NCI-H2029 (cell line): ENCODE measurements at regions not wholly inside any gene's neighbourhood (a gene's known extent, or its start where the extent isn't known, plus 50 kb on each side); places are given as distances from the start of the nearest gene placed in this dataset.
"Not testable (repeated sequence)": the region's sequence is repeated elsewhere in the genome, so short reads cannot be mapped to it uniquely, and the experiment has no call there.

Source experiments
- DNase-seq: peaks from one replicate; lab custom pipeline; 2025; lab: John Stamatoyannopoulos, UW

GRCh38 chr15:91414124-91414523 lies 314.1 kb downstream of the SV2B start:
- no peak for DNase-seq

DNA sequence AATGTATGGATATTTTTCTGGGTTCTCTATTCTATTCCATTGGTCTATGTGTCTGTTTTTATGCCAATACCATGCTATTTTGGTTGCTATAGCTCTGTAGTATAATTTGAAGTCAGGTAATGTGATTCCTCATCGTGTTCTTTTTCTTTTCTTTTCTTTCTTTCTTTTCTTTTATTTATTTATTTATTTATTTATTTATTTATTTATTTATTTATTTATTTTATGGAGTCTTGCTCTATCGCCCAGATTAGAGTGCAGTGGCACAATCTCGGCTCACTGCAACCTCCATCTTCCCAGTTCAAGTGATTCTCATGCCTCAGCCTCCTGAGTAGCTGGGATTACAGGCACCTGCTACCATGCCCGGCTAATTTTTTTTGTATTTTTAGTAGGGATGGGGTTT lies 315.2 kb downstream of the SV2B start:
- DNase-seq = not testable (repeated sequence)

GRCh38 chr15:91420689-91421088 lies 320.6 kb downstream of the SV2B start:
- no peak for DNase-seq

DNA sequence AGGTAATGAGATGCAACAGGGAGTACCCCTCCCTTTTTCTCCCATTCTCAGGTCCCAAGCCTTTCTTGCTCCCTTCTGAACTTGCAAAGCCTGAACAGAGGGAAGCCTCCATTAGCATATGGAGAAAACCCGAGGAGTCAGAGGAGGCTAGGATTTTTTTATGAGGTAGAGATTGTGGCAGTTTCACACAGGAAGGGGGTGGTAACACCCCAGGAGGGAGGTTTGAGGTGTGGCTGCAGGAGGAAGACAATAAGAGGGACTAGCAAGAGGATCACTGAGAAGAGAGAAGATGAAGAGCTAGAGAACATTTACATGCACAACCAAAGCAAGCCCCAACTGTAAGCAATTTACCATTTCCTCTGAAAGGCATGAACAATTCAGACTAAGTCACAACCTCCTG lies 322.7 kb downstream of the SV2B start:
- no peak for DNase-seq

DNA sequence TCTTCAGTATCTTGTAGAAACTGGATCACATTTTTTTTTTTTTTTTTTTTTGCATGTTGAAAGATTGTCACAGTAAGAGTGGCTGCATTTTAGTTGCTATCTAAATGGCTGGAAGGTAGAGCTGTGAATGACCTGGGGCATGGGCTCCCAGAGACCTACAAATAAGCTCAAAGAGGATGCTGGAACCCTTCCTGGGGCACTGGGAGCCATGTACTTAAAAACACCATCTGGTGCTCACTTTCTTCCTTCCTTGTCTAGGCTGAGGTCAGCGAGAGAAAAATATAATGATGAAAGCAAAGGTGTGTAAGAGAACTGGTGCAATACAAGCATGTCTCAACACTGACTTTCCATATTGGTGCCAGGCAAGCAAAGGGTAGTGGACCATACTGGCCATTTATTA lies 323.9 kb downstream of the SV2B start:
- DNase-seq = no peak

- DNase-seq = no peak
Measured at GRCh38 chr15:91426412-91426811, 326.4 kb downstream of the SV2B start.

DNA sequence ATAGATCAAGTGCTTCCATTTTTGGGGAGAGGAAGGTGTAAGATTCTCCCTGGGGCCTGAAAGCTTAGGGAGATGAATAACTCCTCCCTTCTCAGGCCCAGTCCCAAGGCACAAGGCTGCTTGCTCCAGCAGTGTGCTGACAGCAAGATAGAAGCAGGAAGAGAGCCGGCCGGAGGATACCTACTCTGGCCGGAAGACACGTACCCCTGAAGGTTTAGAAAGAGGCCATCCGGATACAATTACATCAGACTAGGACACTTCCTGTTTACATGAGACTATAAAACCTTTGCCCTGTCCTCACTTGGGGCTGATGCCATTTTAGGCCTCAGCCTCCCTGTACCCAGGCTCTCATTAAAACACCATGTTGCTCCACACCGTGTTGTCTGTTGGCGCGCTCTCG lies 329.9 kb downstream of the SV2B start:
- no peak for DNase-seq

DNA sequence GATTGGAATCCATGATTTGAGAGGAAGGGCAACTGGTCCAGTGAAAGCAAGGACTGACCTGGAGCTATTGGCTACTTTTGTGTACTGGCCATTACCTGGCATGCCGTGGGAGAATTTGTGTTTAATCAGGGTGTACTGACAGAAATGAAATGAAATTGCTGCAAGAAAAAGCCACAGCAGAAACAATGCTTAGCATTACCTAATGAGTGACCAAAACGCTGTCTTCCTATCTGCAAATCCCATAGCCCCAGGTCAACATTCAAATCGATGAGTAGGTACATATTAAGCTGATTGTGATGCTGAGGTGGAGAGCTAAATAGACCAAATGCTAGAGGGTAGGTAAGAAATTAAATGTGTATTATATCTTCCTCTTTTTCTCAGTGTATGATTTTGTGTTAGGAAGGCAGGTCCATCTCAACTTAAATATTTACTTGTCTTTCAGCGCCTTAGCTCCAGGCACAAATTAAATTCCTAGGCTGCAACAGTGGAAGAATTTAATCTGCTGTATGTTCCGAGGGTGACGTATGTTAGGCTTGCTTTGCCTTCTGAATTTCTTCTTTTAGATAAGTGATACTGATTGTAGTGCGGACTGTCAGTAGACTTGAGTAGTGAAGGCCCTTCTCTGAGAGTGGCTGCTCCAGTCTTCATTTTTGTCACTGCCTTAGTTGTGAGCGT lies 331.1 kb downstream of the SV2B start:
- DNase-seq = no peak

DNA sequence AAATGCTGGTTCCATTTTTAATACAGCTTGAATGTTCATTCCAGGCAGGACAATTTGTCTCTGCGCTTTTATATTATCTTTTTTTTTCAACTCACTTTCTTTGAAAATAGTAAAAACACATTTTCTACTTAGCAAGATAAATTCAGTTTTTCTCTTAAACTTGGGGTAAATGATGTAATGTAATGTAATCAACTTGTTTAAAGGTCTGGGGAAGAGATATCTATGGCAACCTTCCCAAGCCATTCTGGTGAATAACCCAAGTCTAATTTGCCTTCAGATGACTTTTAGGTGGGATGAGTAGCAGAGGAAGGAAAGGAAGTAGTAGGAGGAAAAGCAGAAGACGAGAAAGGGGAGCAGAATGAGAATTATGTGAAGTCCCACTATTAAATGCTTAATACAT lies 335.1 kb downstream of the SV2B start:
- no peak for DNase-seq

DNA sequence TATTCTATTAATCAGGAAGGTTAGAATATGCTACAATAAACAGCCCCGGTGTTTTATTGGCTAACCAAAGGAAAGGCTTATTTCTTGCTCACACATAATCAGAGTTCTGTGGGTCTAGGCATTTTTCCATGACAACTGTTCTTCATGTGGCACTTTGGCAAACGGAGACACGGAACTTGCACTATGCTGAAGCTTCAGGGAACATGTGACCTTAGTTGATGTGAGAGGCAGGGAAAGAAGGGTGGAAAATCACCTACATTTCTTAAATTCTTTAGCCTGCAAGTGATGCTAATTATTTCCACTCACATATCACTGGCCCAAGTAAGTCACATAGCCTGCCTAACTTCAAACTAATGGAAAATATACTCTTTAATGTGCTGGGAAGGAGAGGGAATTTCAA lies 344.6 kb downstream of the SV2B start:
- DNase-seq = no peak

DNA sequence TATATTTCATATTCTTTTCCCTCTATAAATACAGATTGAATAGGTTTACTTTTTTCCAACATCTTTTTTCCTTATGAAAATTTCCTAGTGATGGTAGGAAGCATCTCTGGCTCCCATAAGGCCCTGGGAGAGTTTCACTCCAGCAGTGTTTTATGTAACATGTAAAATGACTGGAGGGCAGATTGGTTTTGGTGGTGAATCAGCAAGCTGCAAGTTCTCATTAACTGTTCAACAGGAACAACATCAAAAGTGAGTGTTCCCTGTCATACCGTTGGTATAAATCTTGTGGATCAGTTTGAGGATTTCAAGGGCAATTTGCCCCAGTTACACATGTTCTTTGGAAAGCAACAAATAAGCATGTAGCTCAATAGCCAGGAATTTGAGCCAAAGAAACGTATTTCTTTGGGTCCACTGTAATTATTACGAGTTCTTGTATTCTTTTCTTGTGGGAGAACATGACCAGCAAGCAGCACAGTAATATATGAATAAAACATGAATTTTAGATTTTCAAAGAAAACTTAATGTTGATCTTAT lies 345.7 kb downstream of the SV2B start:
- no peak for DNase-seq

GRCh38 chr15:91447991-91448644 lies 348.1 kb downstream of the SV2B start:
- no peak for DNase-seq

DNA sequence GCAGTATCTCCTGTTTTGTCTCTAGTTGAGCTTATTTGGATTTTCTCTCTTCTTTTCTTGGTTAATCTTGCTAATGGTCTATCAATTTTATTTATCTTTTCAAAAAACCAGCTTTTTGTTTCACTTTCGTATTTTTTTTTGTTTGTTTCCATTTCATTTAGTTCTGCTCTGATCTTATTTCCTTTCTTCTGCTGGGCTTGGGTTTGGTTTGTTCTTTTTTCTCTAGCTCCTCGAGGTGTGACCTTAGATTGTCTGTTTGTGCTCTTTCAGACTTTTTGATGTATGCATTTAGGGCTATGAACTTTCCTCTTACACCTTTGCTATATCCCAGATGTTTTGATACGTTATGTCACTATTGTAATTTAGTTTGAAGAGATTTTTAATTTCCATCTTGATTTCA lies 353.3 kb downstream of the SV2B start:
- DNase-seq = not testable (repeated sequence)

GRCh38 chr15:91456251-91456718 lies 356.2 kb downstream of the SV2B start:
- DNase-seq = no peak

DNA sequence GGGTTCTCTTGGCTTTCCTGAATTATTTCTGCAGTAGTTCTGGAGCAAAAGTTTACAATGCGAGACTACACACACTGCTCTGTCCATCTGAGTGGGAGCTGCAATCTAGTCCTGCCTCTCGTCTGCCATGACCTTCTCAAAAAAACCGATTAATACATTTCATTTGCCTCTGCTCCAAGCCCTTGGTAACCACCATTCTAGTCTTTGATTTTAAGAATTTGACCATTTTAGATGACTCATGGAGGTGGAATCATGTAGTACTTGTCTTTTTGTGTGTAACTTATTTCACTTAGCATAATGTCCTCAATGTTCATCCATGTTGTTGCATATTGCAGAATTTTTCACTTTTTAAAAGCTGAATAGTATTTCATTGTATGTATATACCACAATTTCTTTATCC lies 356.9 kb downstream of the SV2B start:
- DNase-seq = no peak

- DNase-seq = no peak
Measured at GRCh38 chr15:91461377-91461776, 361.3 kb downstream of the SV2B start.

GRCh38 chr15:91465086-91465485 lies 365.0 kb downstream of the SV2B start:
- DNase-seq = no peak

DNA sequence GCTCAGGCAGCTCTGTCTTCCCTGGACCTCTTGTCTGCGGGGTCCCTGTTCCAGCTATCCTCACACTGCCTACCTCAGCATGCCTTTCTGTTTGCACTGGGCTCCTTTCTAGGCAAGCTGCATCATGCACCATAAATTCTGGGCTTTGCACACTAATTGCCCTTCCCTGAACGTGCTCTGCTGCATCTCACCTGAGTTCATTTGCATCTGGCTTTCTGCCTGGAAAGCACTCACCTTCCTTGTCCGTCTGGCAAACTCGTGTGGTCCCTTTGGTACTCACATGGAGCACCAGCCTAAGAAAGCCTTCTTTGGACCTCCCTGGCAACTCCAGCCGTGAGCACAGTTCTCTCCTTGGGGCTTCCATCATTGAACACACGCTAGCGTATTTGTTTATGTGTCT lies 365.6 kb downstream of the SV2B start:
- DNase-seq = peak; percentile 28

- DNase-seq = no peak
Measured at GRCh38 chr15:91468871-91469580, 369.0 kb downstream of the SV2B start.

DNA sequence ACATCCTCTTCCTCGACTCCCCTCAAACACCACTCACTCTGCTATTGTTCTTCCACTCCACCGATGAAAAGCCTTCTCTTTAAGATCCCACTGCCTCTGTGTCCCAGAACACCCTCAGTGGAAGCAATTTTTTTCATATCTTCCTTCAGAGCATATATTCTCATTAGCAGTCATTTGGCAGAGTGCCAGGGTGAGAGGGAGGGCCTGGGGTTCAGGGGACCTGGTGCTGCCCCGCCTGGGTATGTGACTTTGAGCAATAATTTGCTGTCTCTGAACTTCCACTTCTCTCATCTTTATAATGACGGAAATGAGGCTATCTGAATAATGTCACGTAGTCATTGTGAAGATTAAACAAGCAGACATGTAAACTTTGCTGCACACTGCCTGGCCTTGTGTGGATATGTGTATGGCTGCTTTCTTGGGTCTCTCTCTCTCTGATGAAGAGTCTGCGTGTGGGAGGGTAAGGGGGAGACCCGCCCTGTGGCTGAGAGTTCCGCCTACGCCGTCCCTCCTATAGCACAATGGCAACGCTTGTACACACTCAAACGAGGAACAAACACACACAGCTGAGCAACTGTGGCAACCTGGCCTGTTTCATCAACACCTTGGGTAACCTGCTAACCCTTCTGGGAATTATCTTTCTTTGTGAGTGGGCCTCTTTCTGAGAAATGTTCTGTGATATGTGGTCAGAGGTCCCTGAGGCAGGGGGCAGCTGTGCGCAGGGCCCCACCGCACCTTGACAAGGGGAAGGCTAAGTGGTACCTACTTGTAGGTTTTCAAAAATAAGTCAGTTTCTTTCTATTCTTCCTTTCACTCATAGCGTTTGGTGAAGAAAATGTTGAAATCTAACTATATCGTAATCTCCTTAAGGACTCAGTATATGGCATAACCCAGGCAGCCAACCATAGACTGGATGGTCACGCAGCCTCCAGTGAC lies 369.8 kb downstream of the SV2B start:
- no peak for DNase-seq

- no peak for DNase-seq
Measured at GRCh38 chr15:91471468-91471867, 371.4 kb downstream of the SV2B start.

GRCh38 chr15:91472316-91472756 lies 372.3 kb downstream of the SV2B start:
- no peak for DNase-seq
